NCI-H2227 treated with DMSO at 0.1 percent for 48 hours (cell line): ENCODE measurements at regions not wholly inside any gene's neighbourhood (a gene's known extent, or its start where the extent isn't known, plus 50 kb on each side); places are given as distances from the start of the nearest gene placed in this dataset.

Experiments used
- DNase-seq: peaks from one replicate; lab custom pipeline; 2025; lab: John Stamatoyannopoulos, UW

- no peak for DNase-seq
These were observed 231.2 kb upstream of the TPRG1 start for GRCh38 chr3:188940573-188940932.

- no peak for DNase-seq
These were observed 230.7 kb upstream of the TPRG1 start for GRCh38 chr3:188941103-188941502.

- DNase-seq, result no peak
These were observed 229.6 kb upstream of the TPRG1 start for GRCh38 chr3:188942191-188942590.

GRCh38 chr3:188943591-188943990 is 228.2 kb upstream of the TPRG1 start:
- no peak for DNase-seq

GRCh38 chr3:188944108-188944507 is 227.7 kb upstream of the TPRG1 start:
- no peak for DNase-seq

- no peak for DNase-seq
These were observed 225.2 kb upstream of the TPRG1 start for GRCh38 chr3:188946351-188947240.

GRCh38 chr3:188947401-188948280 is 224.1 kb upstream of the TPRG1 start:
- DNase-seq, result peak; percentile 75

- no peak for DNase-seq
These were observed 223.3 kb upstream of the TPRG1 start for GRCh38 chr3:188948281-188948996.

- DNase-seq, result no peak
These were observed 222.8 kb upstream of the TPRG1 start for GRCh38 chr3:188948997-188949389.

- DNase-seq, result no peak
These were observed 222.3 kb upstream of the TPRG1 start for GRCh38 chr3:188949456-188949855.

GRCh38 chr3:188949996-188950395 is 221.8 kb upstream of the TPRG1 start:
- DNase-seq, result no peak

- no peak for DNase-seq
These were observed 220.8 kb upstream of the TPRG1 start for GRCh38 chr3:188950832-188951489.

- DNase-seq, result no peak
These were observed 220.0 kb upstream of the TPRG1 start for GRCh38 chr3:188951734-188952133.

- peak; percentile 27 for DNase-seq
These were observed 217.1 kb upstream of the TPRG1 start for GRCh38 chr3:188954590-188955208.

- no peak for DNase-seq
These were observed 215.9 kb upstream of the TPRG1 start for GRCh38 chr3:188955919-188956318.

- DNase-seq, result peak; percentile 21
These were observed 214.8 kb upstream of the TPRG1 start for GRCh38 chr3:188956839-188957489.

- no peak for DNase-seq
These were observed 212.8 kb upstream of the TPRG1 start for GRCh38 chr3:188959013-188959412.

- no peak for DNase-seq
These were observed 209.2 kb upstream of the TPRG1 start for GRCh38 chr3:188962253-188963247.

GRCh38 chr3:188964957-188965356 is 206.8 kb upstream of the TPRG1 start:
- DNase-seq, result no peak

- DNase-seq, result no peak
These were observed 199.5 kb upstream of the TPRG1 start for GRCh38 chr3:188972310-188972709.
